ENCODE measurements at regions not wholly inside any gene's neighbourhood (a gene's known extent, or its start where the extent isn't known, plus 50 kb on each side); places are given as distances from the start of the nearest gene placed in this dataset.

- no peak overlapping the region for H3K4me3 ChIP-seq (ENCODE audit: low read depth in 1 of 2, low read length in 2 of 2)
- H3K9ac ChIP-seq (ENCODE audit: low read depth, low read length): no peak overlapping the region
- no peak overlapping the region for H3K27ac ChIP-seq (ENCODE audit: low read length)
- TF ChIP-seq, protein P1, sequence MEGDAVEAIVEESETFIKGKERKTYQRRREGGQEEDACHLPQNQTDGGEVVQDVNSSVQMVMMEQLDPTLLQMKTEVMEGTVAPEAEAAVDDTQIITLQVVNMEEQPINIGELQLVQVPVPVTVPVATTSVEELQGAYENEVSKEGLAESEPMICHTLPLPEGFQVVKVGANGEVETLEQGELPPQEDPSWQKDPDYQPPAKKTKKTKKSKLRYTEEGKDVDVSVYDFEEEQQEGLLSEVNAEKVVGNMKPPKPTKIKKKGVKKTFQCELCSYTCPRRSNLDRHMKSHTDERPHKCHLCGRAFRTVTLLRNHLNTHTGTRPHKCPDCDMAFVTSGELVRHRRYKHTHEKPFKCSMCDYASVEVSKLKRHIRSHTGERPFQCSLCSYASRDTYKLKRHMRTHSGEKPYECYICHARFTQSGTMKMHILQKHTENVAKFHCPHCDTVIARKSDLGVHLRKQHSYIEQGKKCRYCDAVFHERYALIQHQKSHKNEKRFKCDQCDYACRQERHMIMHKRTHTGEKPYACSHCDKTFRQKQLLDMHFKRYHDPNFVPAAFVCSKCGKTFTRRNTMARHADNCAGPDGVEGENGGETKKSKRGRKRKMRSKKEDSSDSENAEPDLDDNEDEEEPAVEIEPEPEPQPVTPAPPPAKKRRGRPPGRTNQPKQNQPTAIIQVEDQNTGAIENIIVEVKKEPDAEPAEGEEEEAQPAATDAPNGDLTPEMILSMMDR (IDR thresholded peaks at IDR 0.05; ENCODE audit: borderline replicate concordance, extremely low read depth, low read length, poor library complexity, severe bottlenecking): no peak
- no peak for TF ChIP-seq EZH2 (IDR thresholded peaks at IDR 0.05; ENCODE audit: borderline replicate concordance, low read depth, low read length, severe bottlenecking)
- no peaks in the 10 kb centered on the region for H3K27me3 ChIP-seq (ENCODE audit: insufficient read depth, low read length, poor library complexity)
- no peak for ATAC-seq (ENCODE audit: insufficient read depth, low read depth)
- no peaks in the 10 kb centered on the region for H3K36me3 ChIP-seq (ENCODE audit: insufficient read depth, low read length)
- H3K79me2 ChIP-seq (ENCODE audit: insufficient read depth, low read length): no peaks in the 10 kb centered on the region
- no peak overlapping the region for H3K4me2 ChIP-seq (ENCODE audit: insufficient read depth, low read length)
- H2AFZ ChIP-seq (ENCODE audit: low read depth, low read length): no peak overlapping the region
- H3K9me3 ChIP-seq (ENCODE audit: insufficient read depth, low read length, severe bottlenecking): no peaks in the 10 kb centered on the region
- DNase-seq: no peak
- no peaks in the 10 kb centered on the region for H4K20me1 ChIP-seq (ENCODE audit: insufficient read depth, low read length)
- no peaks in the 10 kb centered on the region for H3K4me1 ChIP-seq (ENCODE audit: insufficient read depth, low read length)
Measured at GRCh38 chr5:36519881-36520280, 86.5 kb upstream of the SLC1A3 start.

GRCh38 chr5:36521219-36521618, 85.2 kb upstream of the SLC1A3 start:
- Histone ChIP-seq H2AFZ (ENCODE audit: low read depth, low read length) (no peak overlapping the region), H3K36me3 (ENCODE audit: insufficient read depth, low read length) (no peaks in the 10 kb centered on the region), H3K27ac (ENCODE audit: low read length) (no peak overlapping the region), H4K20me1 (ENCODE audit: insufficient read depth, low read length) (no peaks in the 10 kb centered on the region), H3K79me2 (ENCODE audit: insufficient read depth, low read length) (no peaks in the 10 kb centered on the region), H3K9me3 (ENCODE audit: insufficient read depth, low read length, severe bottlenecking) (no peaks in the 10 kb centered on the region), H3K27me3 (ENCODE audit: insufficient read depth, low read length, poor library complexity) (no peaks in the 10 kb centered on the region), H3K4me1 (ENCODE audit: insufficient read depth, low read length) (no peaks in the 10 kb centered on the region), H3K4me2 (ENCODE audit: insufficient read depth, low read length) (no peak overlapping the region), H3K4me3 (ENCODE audit: low read depth in 1 of 2, low read length in 2 of 2) (no peak overlapping the region), H3K9ac (ENCODE audit: low read depth, low read length) (no peak overlapping the region)
- ATAC-seq (ENCODE audit: insufficient read depth, low read depth) (no peak), DNase-seq (no peak)
- TF ChIP-seq, protein P1 (IDR thresholded peaks at IDR 0.05; ENCODE audit: borderline replicate concordance, extremely low read depth, low read length, poor library complexity, severe bottlenecking): no peak
- TF ChIP-seq EZH2 (IDR thresholded peaks at IDR 0.05; ENCODE audit: borderline replicate concordance, low read depth, low read length, severe bottlenecking): no peak

GRCh38 chr5:36521838-36522745, 84.3 kb upstream of the SLC1A3 start:
- TF ChIP-seq, protein P1 (IDR thresholded peaks at IDR 0.05; ENCODE audit: borderline replicate concordance, extremely low read depth, low read length, poor library complexity, severe bottlenecking): no peak
- TF ChIP-seq EZH2 (IDR thresholded peaks at IDR 0.05; ENCODE audit: borderline replicate concordance, low read depth, low read length, severe bottlenecking): no peak
- H2AFZ ChIP-seq (ENCODE audit: low read depth, low read length): no peak overlapping the region
- H3K4me3 ChIP-seq (ENCODE audit: low read depth in 1 of 2, low read length in 2 of 2): no peak overlapping the region
- H3K9ac ChIP-seq (ENCODE audit: low read depth, low read length): no peak overlapping the region
- H3K36me3 ChIP-seq (ENCODE audit: insufficient read depth, low read length): no peaks in the 10 kb centered on the region
- H3K27me3 ChIP-seq (ENCODE audit: insufficient read depth, low read length, poor library complexity): no peaks in the 10 kb centered on the region
- DNase-seq: no peak
- H3K4me1 ChIP-seq (ENCODE audit: insufficient read depth, low read length): no peaks in the 10 kb centered on the region
- H3K9me3 ChIP-seq (ENCODE audit: insufficient read depth, low read length, severe bottlenecking): no peaks in the 10 kb centered on the region
- no peak for ATAC-seq (ENCODE audit: insufficient read depth, low read depth)
- H3K27ac ChIP-seq (ENCODE audit: low read length): no peak overlapping the region
- H3K79me2 ChIP-seq (ENCODE audit: insufficient read depth, low read length): no peaks in the 10 kb centered on the region
- no peaks in the 10 kb centered on the region for H4K20me1 ChIP-seq (ENCODE audit: insufficient read depth, low read length)
- H3K4me2 ChIP-seq (ENCODE audit: insufficient read depth, low read length): no peak overlapping the region
